ENCODE measurements at regions not wholly inside any gene's neighbourhood (a gene's known extent, or its start where the extent isn't known, plus 50 kb on each side); places are given as distances from the start of the nearest gene placed in this dataset.

DNA sequence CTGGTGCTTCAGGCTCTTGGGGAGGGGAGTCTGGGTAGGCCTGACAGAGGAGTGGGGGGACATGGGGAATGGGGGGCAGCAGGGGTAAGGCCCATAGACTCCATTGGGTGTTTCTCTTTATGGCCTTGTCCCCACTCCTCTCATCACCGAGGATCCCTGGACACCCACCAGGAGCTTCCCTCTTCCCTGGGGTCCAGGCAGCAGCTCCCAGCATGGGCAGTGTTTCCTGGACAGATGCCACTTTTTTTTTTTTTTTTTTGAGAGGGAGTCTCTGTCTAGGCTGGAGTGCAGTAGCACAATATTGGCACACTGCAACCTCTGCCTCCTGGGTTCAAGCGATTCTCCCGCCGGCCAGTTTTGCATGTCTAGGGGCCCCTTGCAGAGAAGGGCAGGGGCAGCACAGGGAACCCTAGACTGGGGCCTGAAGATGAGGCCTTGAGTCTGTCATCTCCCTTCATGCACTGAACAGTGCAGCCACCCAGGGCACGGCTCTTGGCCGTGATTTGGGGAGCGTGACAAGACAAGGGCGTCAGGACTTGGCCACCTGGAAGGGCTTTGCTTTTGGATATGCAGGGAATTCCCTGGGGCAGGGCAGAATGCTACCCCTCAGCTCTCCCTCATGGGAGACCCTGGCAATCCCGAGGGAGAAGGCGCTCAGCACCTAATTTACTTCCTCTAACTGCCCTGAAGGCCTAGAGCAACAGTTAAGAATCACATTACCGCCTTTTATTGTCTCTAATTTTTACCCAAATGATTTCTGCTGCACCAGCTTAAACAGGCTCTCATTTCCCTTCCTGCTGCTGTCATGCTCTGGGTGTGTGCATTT lies 213.9 kb upstream of the ZNF536 start:
- TF ChIP-seq EZH2 (IDR thresholded peaks at IDR 0.05; ENCODE audit: borderline replicate concordance, insufficient read depth, low read depth, low read length, poor library complexity, severe bottlenecking), result no peak
- no peak for TF ChIP-seq CTCF (IDR thresholded peaks at IDR 0.05)
- H3K27me3 ChIP-seq (replicated peaks in 1 of 4; ENCODE audit: control extremely low read depth in 1 of 4, control insufficient read depth in 3 of 4, insufficient read depth in 4 of 4, low read length in 3 of 4), result peaks cover 0 to 2% (median 0%) of the 10 kb centered on the region in 4 experiments
- Mint-ChIP-seq H3K4me1 (peaks cover 10% of the 10 kb centered on the region), H3K4me3 (no peak overlapping the region), H3K27me3 (peaks cover 6% of the 10 kb centered on the region), H3K27ac (no peak overlapping the region), H3K9me3 (ENCODE audit: insufficient read depth) (peaks cover under 1% of the 10 kb centered on the region)
- H3K9ac ChIP-seq (ENCODE audit: low read length), result no peak overlapping the region
- ChIA-PET POLR2A (no interaction called here), CTCF (no interaction called here)
- H3K4me2 ChIP-seq (replicated peaks; ENCODE audit: low read depth, low read length, poor library complexity, severe bottlenecking), result no peak overlapping the region
- H3K27ac ChIP-seq (ENCODE audit: low read length in 2 of 2), result no peak overlapping the region
- H3K36me3 ChIP-seq (replicated peaks in 1 of 2; ENCODE audit: control extremely low read depth in 1 of 2, control insufficient read depth in 1 of 2, extremely low read depth in 1 of 2, insufficient read depth in 2 of 2, low read length in 1 of 2), result no peaks in the 10 kb centered on the region
- intact Hi-C loops (cut with micrococcal nuclease), result no loop called here
- ATAC-seq (ENCODE audit: low read depth) (no peak), DNase-seq (no peak)
- peaks cover 0 to 21% (median 0%) of the 10 kb centered on the region in 3 donors for H3K9me3 ChIP-seq (ENCODE audit: control extremely low read depth in 1 of 3, control insufficient read depth in 2 of 3, insufficient read depth in 1 of 3, low read length in 2 of 3)
- H3K4me1 ChIP-seq (ENCODE audit: control insufficient read depth in 2 of 2, insufficient read depth in 2 of 2, low read length in 2 of 2), result peaks cover 7 to 9% of the 10 kb centered on the region in 2 donors
- H3K4me3 ChIP-seq (ENCODE audit: control extremely low read depth in 1 of 5, extremely low read depth in 1 of 5, insufficient read depth in 1 of 5, low read depth in 2 of 5, low read length in 4 of 5), result no peak overlapping the region
- H4K20me1 ChIP-seq (ENCODE audit: control insufficient read depth, insufficient read depth, low read length, poor library complexity, severe bottlenecking), result no peaks in the 10 kb centered on the region
- WGBS (ENCODE audit: insufficient coverage), result 81% methylated on average over 10 of the region's 11 CpGs
- no peaks in the 10 kb centered on the region for H3K79me2 ChIP-seq (ENCODE audit: control insufficient read depth, insufficient read depth, low read length)
- no peak overlapping the region for H2AFZ ChIP-seq (ENCODE audit: insufficient read depth, low read depth, low read length, poor library complexity, severe bottlenecking)

DNA sequence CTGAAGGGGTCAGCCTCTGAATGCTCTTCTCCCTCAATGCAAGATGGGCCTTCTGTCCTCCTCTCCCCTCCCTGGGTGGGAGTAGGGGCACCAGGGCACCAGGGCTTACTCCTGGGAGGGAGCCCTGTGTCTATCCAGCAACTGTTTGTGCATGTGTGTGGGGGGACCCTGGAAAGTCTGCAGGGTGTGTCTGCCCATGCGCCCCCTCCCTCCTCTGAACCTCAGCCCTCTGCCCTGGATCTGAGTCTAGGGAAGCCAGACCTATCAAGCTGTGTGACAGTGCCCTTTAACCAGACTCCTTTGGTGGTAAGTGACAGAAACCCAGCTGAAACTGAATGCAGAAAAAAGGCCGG lies 213.3 kb upstream of the ZNF536 start:
- intact Hi-C loops (cut with micrococcal nuclease), result no loop called here
- no peak overlapping the region for H3K4me3 ChIP-seq (ENCODE audit: control extremely low read depth in 1 of 5, extremely low read depth in 1 of 5, insufficient read depth in 1 of 5, low read depth in 2 of 5, low read length in 4 of 5)
- peaks cover 6% of the 10 kb centered on the region for H3K4me1 Mint-ChIP-seq
- peaks cover 0 to 21% (median 0%) of the 10 kb centered on the region in 3 donors for H3K9me3 ChIP-seq (ENCODE audit: control extremely low read depth in 1 of 3, control insufficient read depth in 2 of 3, insufficient read depth in 1 of 3, low read length in 2 of 3)
- no peak for TF ChIP-seq CTCF (IDR thresholded peaks at IDR 0.05)
- TF ChIP-seq EZH2 (IDR thresholded peaks at IDR 0.05; ENCODE audit: borderline replicate concordance, insufficient read depth, low read depth, low read length, poor library complexity, severe bottlenecking), result no peak
- DNase-seq (no peak), ATAC-seq (ENCODE audit: low read depth) (no peak)
- H3K27me3 ChIP-seq (replicated peaks in 1 of 4; ENCODE audit: control extremely low read depth in 1 of 4, control insufficient read depth in 3 of 4, insufficient read depth in 4 of 4, low read length in 3 of 4), result peaks cover 0 to 2% (median 0%) of the 10 kb centered on the region in 4 experiments
- no peak overlapping the region for H3K4me3 Mint-ChIP-seq
- 92% methylated on average over 2 of the region's 2 CpGs for whole genome bisulfite sequencing (ENCODE audit: insufficient coverage)
- peaks cover 6% of the 10 kb centered on the region for H3K27me3 Mint-ChIP-seq
- H4K20me1 ChIP-seq (ENCODE audit: control insufficient read depth, insufficient read depth, low read length, poor library complexity, severe bottlenecking), result no peaks in the 10 kb centered on the region
- H2AFZ ChIP-seq (ENCODE audit: insufficient read depth, low read depth, low read length, poor library complexity, severe bottlenecking), result no peak overlapping the region
- CTCF ChIA-PET, result no interaction called here
- no peak overlapping the region for H3K4me2 ChIP-seq (replicated peaks; ENCODE audit: low read depth, low read length, poor library complexity, severe bottlenecking)
- POLR2A ChIA-PET, result no interaction called here
- H3K4me1 ChIP-seq (ENCODE audit: control insufficient read depth in 2 of 2, insufficient read depth in 2 of 2, low read length in 2 of 2), result peaks cover 3% of the 10 kb centered on the region in 2 donors
- H3K9me3 Mint-ChIP-seq (ENCODE audit: insufficient read depth), result peaks cover 3% of the 10 kb centered on the region
- H3K79me2 ChIP-seq (ENCODE audit: control insufficient read depth, insufficient read depth, low read length), result no peaks in the 10 kb centered on the region
- H3K27ac ChIP-seq (ENCODE audit: low read length in 2 of 2), result no peak overlapping the region
- H3K36me3 ChIP-seq (replicated peaks in 1 of 2; ENCODE audit: control extremely low read depth in 1 of 2, control insufficient read depth in 1 of 2, extremely low read depth in 1 of 2, insufficient read depth in 2 of 2, low read length in 1 of 2), result no peaks in the 10 kb centered on the region
- no peak overlapping the region for H3K9ac ChIP-seq (ENCODE audit: low read length)
- H3K27ac Mint-ChIP-seq, result no peak overlapping the region
